ENCODE measurements at regions not wholly inside any gene's neighbourhood (a gene's known extent, or its start where the extent isn't known, plus 50 kb on each side); places are given as distances from the start of the nearest gene placed in this dataset.
"Not testable (repeated sequence)": the region's sequence is repeated elsewhere in the genome, so short reads cannot be mapped to it uniquely, and the experiment has no call there.

- ATAC-seq (no peak), DNase-seq (no peak)
- intact Hi-C loops (cut with DNase I) = no loop called here
- Histone ChIP-seq H3K9me3 (ENCODE audit: control insufficient read depth, low read length) (no peaks in the 10 kb centered on the region), H3K27ac (ENCODE audit: low read length) (no peak overlapping the region), H3K27me3 (ENCODE audit: control insufficient read depth, insufficient read depth) (no peaks in the 10 kb centered on the region), H3K4me3 (ENCODE audit: low read length) (no peak overlapping the region), H3K4me1 (ENCODE audit: control insufficient read depth, insufficient read depth, low read length) (no peaks in the 10 kb centered on the region)
- WGBS = 39% methylated on average over 1 of the region's 1 CpG
Observed at GRCh38 chr3:137304313-137305056, 346.7 kb downstream of the IL20RB start.

DNA sequence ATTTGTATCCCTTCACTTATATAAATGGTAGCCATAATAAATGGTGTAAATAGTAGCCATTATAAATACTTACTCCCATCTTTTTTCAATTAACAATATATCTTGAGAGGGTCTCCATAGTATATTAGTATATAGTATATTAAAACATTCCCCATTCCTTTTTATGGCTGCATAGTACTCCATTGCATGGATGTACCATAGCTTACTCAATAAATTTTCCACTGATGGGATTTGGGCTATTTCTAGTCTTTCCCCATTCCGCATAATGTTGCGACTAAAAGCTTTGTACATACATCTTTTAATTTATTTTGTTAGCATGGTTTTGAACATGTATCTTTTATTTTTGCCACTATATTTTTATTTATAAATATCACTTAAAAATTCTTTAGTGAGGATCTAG is 366.3 kb downstream of the IL20RB start:
- WGBS = 97% methylated on average over 2 of the region's 2 CpGs
- Histone ChIP-seq H3K27me3 (ENCODE audit: control insufficient read depth, insufficient read depth) (no peaks in the 10 kb centered on the region), H3K27ac (ENCODE audit: low read length) (no peak overlapping the region), H3K4me3 (ENCODE audit: low read length) (no peak overlapping the region), H3K4me1 (ENCODE audit: control insufficient read depth, insufficient read depth, low read length) (no peaks in the 10 kb centered on the region), H3K9me3 (ENCODE audit: control insufficient read depth, low read length) (no peaks in the 10 kb centered on the region)
- ATAC-seq (no peak), DNase-seq (no peak)
- intact Hi-C loops (cut with DNase I) = no loop called here

DNA sequence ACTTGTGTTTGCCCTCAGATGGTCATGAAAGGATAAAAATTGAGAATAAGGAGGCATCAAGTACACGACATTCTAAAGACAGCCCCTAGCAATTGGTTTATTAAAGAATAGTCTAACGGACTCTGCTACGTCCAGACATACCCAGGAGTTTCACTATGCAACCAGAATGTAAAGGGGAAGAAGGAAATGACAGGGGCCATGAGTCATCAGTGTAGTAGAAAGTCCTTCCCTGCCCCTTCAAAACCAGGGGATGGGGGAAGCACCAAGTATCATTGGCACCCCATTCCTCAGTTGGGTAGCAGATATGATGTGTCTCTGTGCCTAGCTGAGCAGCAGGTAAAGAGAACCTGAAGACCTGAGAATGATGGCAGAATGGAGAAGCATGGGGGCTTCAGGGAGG is 367.4 kb downstream of the IL20RB start:
- Histone ChIP-seq H3K4me1 (ENCODE audit: control insufficient read depth, insufficient read depth, low read length) (no peaks in the 10 kb centered on the region), H3K4me3 (ENCODE audit: low read length) (no peak overlapping the region), H3K27me3 (ENCODE audit: control insufficient read depth, insufficient read depth) (no peaks in the 10 kb centered on the region), H3K9me3 (ENCODE audit: control insufficient read depth, low read length) (no peaks in the 10 kb centered on the region), H3K27ac (ENCODE audit: low read length) (no peak overlapping the region)
- DNase-seq (no peak), ATAC-seq (no peak)
- intact Hi-C loops (cut with DNase I) = no loop called here
- 66% methylated on average over 3 of the region's 3 CpGs for WGBS

DNA sequence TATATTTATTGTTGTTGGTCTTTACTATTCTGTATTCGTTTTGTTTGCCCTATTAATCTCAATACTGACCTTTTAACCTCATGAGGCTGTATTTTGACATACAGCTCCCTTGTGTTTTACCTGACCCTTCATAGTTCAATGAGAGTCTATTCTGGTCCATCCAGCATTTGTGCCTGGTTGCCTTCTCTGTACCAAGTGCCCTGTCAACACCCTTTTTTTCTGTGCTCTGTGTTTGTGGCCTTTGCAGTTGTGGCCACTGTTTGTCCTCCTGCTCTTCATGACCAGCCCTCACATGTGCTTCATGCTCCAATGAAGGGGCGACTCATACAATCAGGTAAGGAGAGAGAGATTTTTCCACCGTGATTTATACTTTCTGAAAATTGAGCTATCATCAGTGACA is 368.2 kb downstream of the IL20RB start:
- H3K4me3 ChIP-seq (ENCODE audit: low read length) = no peak overlapping the region
- H3K27ac ChIP-seq (ENCODE audit: low read length) = no peak overlapping the region
- ATAC-seq (no peak), DNase-seq (no peak)
- no peaks in the 10 kb centered on the region for H3K4me1 ChIP-seq (ENCODE audit: control insufficient read depth, insufficient read depth, low read length)
- no peaks in the 10 kb centered on the region for H3K27me3 ChIP-seq (ENCODE audit: control insufficient read depth, insufficient read depth)
- no peaks in the 10 kb centered on the region for H3K9me3 ChIP-seq (ENCODE audit: control insufficient read depth, low read length)
- 51% methylated on average over 3 of the region's 3 CpGs for WGBS
- intact Hi-C loops (cut with DNase I) = no loop called here

DNA sequence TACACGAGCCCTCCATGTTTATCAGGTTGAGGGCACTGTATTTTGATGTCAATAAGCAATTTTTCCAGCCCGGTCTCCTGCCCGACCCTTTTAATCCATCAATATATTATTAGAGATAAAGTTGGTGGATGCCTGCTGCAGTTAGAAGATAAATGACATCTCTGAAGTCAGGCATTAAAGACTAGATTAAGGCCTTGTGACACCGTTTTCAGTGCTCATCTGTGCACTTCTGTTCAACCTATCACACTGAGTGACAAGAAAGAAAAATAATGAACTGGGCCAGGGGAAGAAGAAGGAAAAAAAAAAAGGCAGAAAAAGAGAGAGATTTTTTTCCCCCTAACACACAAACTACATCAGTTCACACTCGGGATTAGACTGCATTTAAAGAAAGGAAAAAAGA is 371.8 kb downstream of the IL20RB start:
- Histone ChIP-seq H3K9me3 (ENCODE audit: control insufficient read depth, low read length) (no peaks in the 10 kb centered on the region), H3K4me3 (ENCODE audit: low read length) (no peak overlapping the region), H3K27me3 (ENCODE audit: control insufficient read depth, insufficient read depth) (no peaks in the 10 kb centered on the region), H3K27ac (ENCODE audit: low read length) (no peak overlapping the region), H3K4me1 (ENCODE audit: control insufficient read depth, insufficient read depth, low read length) (no peaks in the 10 kb centered on the region)
- ATAC-seq (no peak), DNase-seq (no peak)
- intact Hi-C loops (cut with DNase I) = no loop called here
- WGBS = 35% methylated on average over 5 of the region's 5 CpGs

GRCh38 chr3:137330246-137330645 is 372.5 kb downstream of the IL20RB start:
- Histone ChIP-seq H3K27me3 (ENCODE audit: control insufficient read depth, insufficient read depth) (no peaks in the 10 kb centered on the region), H3K4me3 (ENCODE audit: low read length) (no peak overlapping the region), H3K9me3 (ENCODE audit: control insufficient read depth, low read length) (no peaks in the 10 kb centered on the region), H3K4me1 (ENCODE audit: control insufficient read depth, insufficient read depth, low read length) (no peaks in the 10 kb centered on the region), H3K27ac (ENCODE audit: low read length) (no peak overlapping the region)
- 75% methylated on average over 3 of the region's 3 CpGs for WGBS
- no peak for ATAC-seq
- intact Hi-C loops (cut with DNase I) = no loop called here
- DNase-seq = no peak

DNA sequence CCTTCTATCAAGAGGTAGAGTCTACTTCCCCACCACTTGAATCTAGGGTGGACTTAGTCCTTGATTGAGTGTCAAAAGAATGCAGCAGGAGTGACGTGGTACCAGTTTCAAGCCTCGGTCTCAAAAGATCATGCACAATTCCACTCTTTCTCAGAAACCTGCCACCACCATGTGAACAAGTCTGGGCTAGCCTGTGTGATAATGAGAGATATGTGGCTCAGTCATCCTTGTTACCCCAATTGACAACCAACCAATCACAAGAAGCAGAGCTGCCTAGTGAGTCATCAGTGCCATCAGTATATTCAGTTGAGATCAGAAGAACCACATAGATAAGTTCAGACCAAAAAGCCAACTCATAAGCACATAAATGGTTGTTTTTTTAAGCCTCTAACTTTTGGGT is 374.5 kb downstream of the IL20RB start:
- DNase-seq = no peak
- Histone ChIP-seq H3K27me3 (ENCODE audit: control insufficient read depth, insufficient read depth) (no peaks in the 10 kb centered on the region), H3K4me3 (ENCODE audit: low read length) (no peak overlapping the region), H3K27ac (ENCODE audit: low read length) (no peak overlapping the region), H3K4me1 (ENCODE audit: control insufficient read depth, insufficient read depth, low read length) (no peaks in the 10 kb centered on the region), H3K9me3 (ENCODE audit: control insufficient read depth, low read length) (no peaks in the 10 kb centered on the region)
- 69% methylated on average over 2 of the region's 2 CpGs for WGBS
- no peak for ATAC-seq
- intact Hi-C loops (cut with DNase I) = no loop called here

DNA sequence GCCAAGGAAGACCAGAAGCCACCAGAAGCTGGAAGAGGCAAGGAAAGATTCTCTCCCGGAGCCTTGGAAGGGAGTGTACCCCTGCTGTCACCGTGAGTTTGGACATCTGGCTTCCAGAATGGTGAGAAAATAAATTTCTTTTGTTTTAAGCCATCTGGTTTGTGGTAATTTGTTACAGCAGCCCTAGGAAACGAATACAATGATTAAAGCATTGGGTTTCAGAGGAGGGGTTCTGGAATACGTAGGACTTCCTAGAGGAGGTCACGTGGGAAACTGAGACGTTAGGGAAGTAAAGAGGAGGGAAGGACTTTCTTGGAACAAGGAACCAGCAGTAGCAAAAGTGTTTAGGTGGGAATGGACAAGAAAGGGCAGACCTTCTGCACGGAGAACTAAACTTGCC is 377.7 kb downstream of the IL20RB start:
- H3K9me3 ChIP-seq (ENCODE audit: control insufficient read depth, low read length) = no peaks in the 10 kb centered on the region
- no peaks in the 10 kb centered on the region for H3K4me1 ChIP-seq (ENCODE audit: control insufficient read depth, insufficient read depth, low read length)
- 38% methylated on average over 7 of the region's 7 CpGs for WGBS
- H3K27ac ChIP-seq (ENCODE audit: low read length) = no peak overlapping the region
- DNase-seq (no peak), ATAC-seq (no peak)
- no peaks in the 10 kb centered on the region for H3K27me3 ChIP-seq (ENCODE audit: control insufficient read depth, insufficient read depth)
- intact Hi-C loops (cut with DNase I) = no loop called here
- H3K4me3 ChIP-seq (ENCODE audit: low read length) = no peak overlapping the region

DNA sequence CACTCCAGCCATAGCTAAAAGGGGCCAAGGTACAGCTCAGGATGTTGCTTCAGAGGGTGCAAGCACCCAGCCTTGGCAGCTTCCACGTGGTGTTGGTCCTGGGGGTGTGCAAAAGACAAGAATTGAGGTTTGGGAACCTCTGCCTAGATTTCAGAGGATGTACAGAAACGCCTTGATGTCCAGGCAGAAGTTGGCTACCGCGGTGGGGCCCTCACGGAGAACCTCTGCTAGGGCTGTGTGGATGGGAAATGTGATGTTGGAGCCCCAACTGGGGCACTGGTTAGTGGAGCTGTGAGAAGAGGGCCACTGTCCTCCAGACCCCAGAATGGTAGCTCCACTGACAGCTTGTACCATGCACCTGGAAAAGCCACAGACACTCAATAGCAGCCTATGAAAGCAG is 380.6 kb downstream of the IL20RB start:
- DNase-seq; ATAC-seq; H3K4me3 ChIP-seq (ENCODE audit: low read length); H3K4me1 ChIP-seq (ENCODE audit: control insufficient read depth, insufficient read depth, low read length); H3K9me3 ChIP-seq (ENCODE audit: control insufficient read depth, low read length); H3K27ac ChIP-seq (ENCODE audit: low read length); intact Hi-C loops (cut with DNase I); H3K27me3 ChIP-seq (ENCODE audit: control insufficient read depth, insufficient read depth): not testable (repeated sequence)
- WGBS = 55% methylated on average over 5 of the region's 5 CpGs

DNA sequence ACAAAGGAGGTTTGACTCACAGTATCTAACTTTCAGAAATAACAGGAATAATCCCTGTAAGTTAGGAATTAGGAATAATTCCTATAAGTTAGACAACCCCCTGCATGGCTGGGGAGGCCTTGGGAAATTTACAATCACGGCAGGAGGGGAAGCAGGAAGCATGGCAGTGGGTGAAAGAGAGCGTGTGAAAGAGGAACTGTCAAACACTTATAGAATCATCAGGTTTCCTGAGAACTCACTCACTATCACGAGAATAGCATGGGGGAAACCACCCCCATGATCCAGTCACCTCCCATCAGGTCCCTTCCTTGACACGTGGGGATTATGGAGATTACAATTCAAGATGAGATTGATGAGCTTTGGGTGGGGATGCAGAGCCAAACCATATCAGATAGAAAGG is 385.5 kb downstream of the IL20RB start:
- 12% methylated on average over 4 of the region's 4 CpGs for WGBS
- H3K4me1 ChIP-seq (ENCODE audit: control insufficient read depth, insufficient read depth, low read length) = no peaks in the 10 kb centered on the region
- ATAC-seq = no peak
- intact Hi-C loops (cut with DNase I) = no loop called here
- no peak overlapping the region for H3K4me3 ChIP-seq (ENCODE audit: low read length)
- H3K9me3 ChIP-seq (ENCODE audit: control insufficient read depth, low read length) = no peaks in the 10 kb centered on the region
- no peak overlapping the region for H3K27ac ChIP-seq (ENCODE audit: low read length)
- no peaks in the 10 kb centered on the region for H3K27me3 ChIP-seq (ENCODE audit: control insufficient read depth, insufficient read depth)
- no peak for DNase-seq

DNA sequence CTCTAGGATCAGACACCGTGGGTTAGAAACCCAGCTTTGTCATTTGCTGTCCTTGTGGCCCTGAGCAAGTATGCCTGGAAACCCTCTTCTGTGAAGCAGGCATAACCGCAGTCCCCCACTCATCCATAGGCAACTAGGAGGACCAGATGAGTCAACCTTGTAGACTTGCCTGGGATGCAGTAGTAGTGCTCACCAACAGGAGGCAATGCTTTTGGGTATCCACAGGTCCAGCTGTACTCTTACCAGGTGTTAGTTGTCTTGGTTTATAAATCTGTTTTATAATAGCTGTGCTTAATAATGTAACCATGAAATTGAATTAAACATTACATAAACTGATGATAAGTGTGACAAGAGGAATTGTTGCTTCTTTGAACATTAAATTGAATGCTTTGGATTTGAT is 389.3 kb downstream of the IL20RB start:
- H3K27ac ChIP-seq (ENCODE audit: low read length) = no peak overlapping the region
- ATAC-seq (no peak), DNase-seq (no peak)
- no peak overlapping the region for H3K4me3 ChIP-seq (ENCODE audit: low read length)
- H3K4me1 ChIP-seq (ENCODE audit: control insufficient read depth, insufficient read depth, low read length) = no peaks in the 10 kb centered on the region
- WGBS = 68% methylated on average over 2 of the region's 2 CpGs
- H3K27me3 ChIP-seq (ENCODE audit: control insufficient read depth, insufficient read depth) = no peaks in the 10 kb centered on the region
- intact Hi-C loops (cut with DNase I) = no loop called here
- H3K9me3 ChIP-seq (ENCODE audit: control insufficient read depth, low read length) = no peaks in the 10 kb centered on the region

- Histone ChIP-seq H3K27ac (ENCODE audit: low read length) (no peak overlapping the region), H3K4me3 (ENCODE audit: low read length) (no peak overlapping the region), H3K27me3 (ENCODE audit: control insufficient read depth, insufficient read depth) (no peaks in the 10 kb centered on the region), H3K9me3 (ENCODE audit: control insufficient read depth, low read length) (no peaks in the 10 kb centered on the region), H3K4me1 (ENCODE audit: control insufficient read depth, insufficient read depth, low read length) (no peaks in the 10 kb centered on the region)
- intact Hi-C loops (cut with DNase I) = no loop called here
- WGBS = 11% methylated on average over 1 of the region's 1 CpG
- ATAC-seq (no peak), DNase-seq (no peak)
Observed at GRCh38 chr3:137347817-137348368, 390.1 kb downstream of the IL20RB start.
